ENCODE measurements at regions not wholly inside any gene's neighbourhood (a gene's known extent, or its start where the extent isn't known, plus 50 kb on each side); places are given as distances from the start of the nearest gene placed in this dataset.

DNA sequence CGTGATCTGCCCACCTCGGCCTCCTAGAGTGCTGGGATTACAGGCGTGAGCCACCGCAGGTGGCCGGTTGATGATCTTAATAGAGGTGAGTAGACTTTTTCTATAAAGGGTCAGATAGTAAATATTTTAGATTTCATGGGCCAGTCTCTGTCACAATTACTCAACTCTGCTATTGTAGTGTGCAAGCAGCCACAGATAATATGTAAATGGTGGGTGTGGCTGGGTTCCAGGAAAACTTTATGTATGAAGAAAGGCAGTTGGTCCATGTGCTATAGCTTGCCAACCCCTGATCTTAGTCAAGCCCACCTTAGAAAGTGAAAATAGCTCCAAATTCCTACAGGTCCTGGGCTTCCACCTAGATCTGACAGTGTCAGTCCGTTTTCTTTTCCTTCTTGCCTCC, 94.9 kb upstream of the PMFBP1 start:
- intact Hi-C loops (cut with micrococcal nuclease), result no loop called here
- Histone ChIP-seq H3K4me2 (ENCODE audit: low read length) (no peak overlapping the region), H3K27ac (ENCODE audit: low read depth, low read length) (no peak overlapping the region), H3K9ac (ENCODE audit: low read length) (no peak overlapping the region), H3K27me3 (ENCODE audit: insufficient read depth, low read length) (no peaks in the 10 kb centered on the region), H3K9me2 (ENCODE audit: insufficient read depth) (no peaks in the 10 kb centered on the region; the same call in 1 of the 2 replicates), H2AFZ (ENCODE audit: low read depth, low read length, poor library complexity, severe bottlenecking) (no peak overlapping the region), H3K9me3 (ENCODE audit: control insufficient read depth in 1 of 2, insufficient read depth in 1 of 2, low read depth in 1 of 2, low read length in 2 of 2) (no peaks in the 10 kb centered on the region), H3K79me2 (ENCODE audit: insufficient read depth, low read length) (no peaks in the 10 kb centered on the region), H3K4me3 (replicated peaks in 1 of 2; ENCODE audit: low read depth in 1 of 2, low read length in 2 of 2) (no peak overlapping the region), H3K36me3 (ENCODE audit: control insufficient read depth in 1 of 2, insufficient read depth in 2 of 2, low read length in 2 of 2) (no peaks in the 10 kb centered on the region), H4K20me1 (ENCODE audit: insufficient read depth) (no peaks in the 10 kb centered on the region), H3K4me1 (ENCODE audit: control insufficient read depth in 1 of 2, insufficient read depth in 2 of 2, low read length in 2 of 2) (no peaks in the 10 kb centered on the region)
- ChIA-PET CTCF (no interaction called here), RAD21 (ENCODE audit: low non-redundant PET in 1 of 2, low total read pairs in 2 of 2, uncharacterized antibody in 2 of 2, unreplicated experiment in 2 of 2) (no interaction called here), POLR2A (no interaction called here)
- DNase-seq (ENCODE audit: low read depth, low spot score), result no peak
- TF ChIP-seq ELF1 (IDR thresholded peaks at IDR 0.05; ENCODE audit: borderline replicate concordance, low read depth), result no peak
- TF ChIP-seq SRF (IDR thresholded peaks at IDR 0.05; ENCODE audit: low read depth), result no peak
- TF ChIP-seq ZNF274 (IDR thresholded peaks at IDR 0.05; ENCODE audit: low read depth, low read length), result no peak
- TF ChIP-seq POLR2AphosphoS5 (IDR thresholded peaks at IDR 0.05; ENCODE audit: low read depth, low read length), result no peak
- no TSS peak for BruUV-seq (replicated peaks)
- no peak for ATAC-seq

DNA sequence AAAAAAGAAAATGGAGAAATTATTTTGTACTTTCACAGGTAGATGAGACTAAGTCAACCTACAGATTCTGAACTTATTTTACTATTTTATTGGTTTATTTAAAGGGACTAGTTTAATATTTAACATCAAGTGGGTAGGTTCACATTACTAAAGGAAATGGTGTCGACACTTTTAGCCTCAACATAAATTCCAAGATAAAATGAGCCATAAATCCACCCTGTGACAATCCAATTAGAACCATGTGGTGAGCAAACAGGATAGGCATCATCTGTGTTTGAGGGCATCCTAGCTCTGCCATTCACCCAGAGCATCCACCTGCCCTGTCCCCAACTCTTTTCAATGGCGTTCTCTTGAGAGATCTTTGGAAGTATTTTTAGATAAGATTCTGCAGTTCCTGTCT, 92.8 kb upstream of the PMFBP1 start:
- no TSS peak for BruUV-seq (replicated peaks)
- ChIA-PET CTCF (no interaction called here), POLR2A (no interaction called here), RAD21 (ENCODE audit: low non-redundant PET in 1 of 2, low total read pairs in 2 of 2, uncharacterized antibody in 2 of 2, unreplicated experiment in 2 of 2) (no interaction called here)
- Histone ChIP-seq H3K27me3 (ENCODE audit: insufficient read depth, low read length) (no peaks in the 10 kb centered on the region), H3K27ac (ENCODE audit: low read depth, low read length) (no peak overlapping the region), H3K4me1 (ENCODE audit: control insufficient read depth in 1 of 2, insufficient read depth in 2 of 2, low read length in 2 of 2) (no peaks in the 10 kb centered on the region), H3K4me3 (replicated peaks in 1 of 2; ENCODE audit: low read depth in 1 of 2, low read length in 2 of 2) (no peak overlapping the region), H3K9ac (ENCODE audit: low read length) (no peak overlapping the region), H4K20me1 (ENCODE audit: insufficient read depth) (no peaks in the 10 kb centered on the region), H3K79me2 (ENCODE audit: insufficient read depth, low read length) (no peaks in the 10 kb centered on the region), H3K4me2 (ENCODE audit: low read length) (no peak overlapping the region), H3K36me3 (ENCODE audit: control insufficient read depth in 1 of 2, insufficient read depth in 2 of 2, low read length in 2 of 2) (no peaks in the 10 kb centered on the region), H2AFZ (ENCODE audit: low read depth, low read length, poor library complexity, severe bottlenecking) (no peak overlapping the region), H3K9me2 (ENCODE audit: insufficient read depth) (no peaks in the 10 kb centered on the region; the same call in 1 of the 2 replicates), H3K9me3 (ENCODE audit: control insufficient read depth in 1 of 2, insufficient read depth in 1 of 2, low read depth in 1 of 2, low read length in 2 of 2) (no peaks in the 10 kb centered on the region)
- intact Hi-C loops (cut with micrococcal nuclease), result no loop called here
- DNase-seq (ENCODE audit: low read depth, low spot score) (no peak), ATAC-seq (no peak)
- TF ChIP-seq EZH2 (IDR thresholded peaks at IDR 0.05) (no peak), SIN3A (IDR thresholded peaks at IDR 0.05; ENCODE audit: low read depth) (no peak), CBX3 (IDR thresholded peaks at IDR 0.05; ENCODE audit: low read depth) (no peak), EGR1 (IDR thresholded peaks at IDR 0.05; ENCODE audit: low read depth) (no peak), ELF1 (IDR thresholded peaks at IDR 0.05; ENCODE audit: borderline replicate concordance, low read depth) (no peak), EZH2phosphoT487 (IDR thresholded peaks at IDR 0.05; ENCODE audit: borderline replicate concordance) (no peak), POLR2AphosphoS5 (IDR thresholded peaks at IDR 0.05; ENCODE audit: low read depth, low read length) (no peak), REST (IDR thresholded peaks at IDR 0.05; ENCODE audit: low read depth) (no peak), MAX (IDR thresholded peaks at IDR 0.05) (no peak), YY1 (IDR thresholded peaks at IDR 0.05; ENCODE audit: extremely low read depth, insufficient replicate concordance, low read depth, low read length) (no peak), FOSL1 (IDR thresholded peaks at IDR 0.05; ENCODE audit: low read depth) (no peak), POLR2A (IDR thresholded peaks at IDR 0.05; ENCODE audit: borderline replicate concordance, extremely low read depth, insufficient read depth, insufficient read length) (no peak), ZNF274 (IDR thresholded peaks at IDR 0.05; ENCODE audit: low read depth, low read length) (no peak), TCF7L2 (IDR thresholded peaks at IDR 0.05; ENCODE audit: borderline replicate concordance, extremely low read depth, insufficient read depth, insufficient read length) (no peak), SP1 (IDR thresholded peaks at IDR 0.05; ENCODE audit: low read depth) (no peak), JUND (IDR thresholded peaks at IDR 0.05) (no peak)
- TF ChIP-seq, protein P1, sequence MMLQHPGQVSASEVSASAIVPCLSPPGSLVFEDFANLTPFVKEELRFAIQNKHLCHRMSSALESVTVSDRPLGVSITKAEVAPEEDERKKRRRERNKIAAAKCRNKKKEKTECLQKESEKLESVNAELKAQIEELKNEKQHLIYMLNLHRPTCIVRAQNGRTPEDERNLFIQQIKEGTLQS (IDR thresholded peaks at IDR 0.05), result no peak

All from HCT116 (cell line).